H9 (cell line): ENCODE measurements at regions not wholly inside any gene's neighbourhood (a gene's known extent, or its start where the extent isn't known, plus 50 kb on each side); places are given as distances from the start of the nearest gene placed in this dataset.

Experiments used
- DNase-seq: peaks from one replicate; pipeline ENCODE4 v3.0.0-alpha.2; 2017
- H2AFZ ChIP-seq: one replicate; pipeline ENCODE4 v1.6.1; 2013; ENCODE audit warnings: mild to moderate bottlenecking, low read length, control low read depth, moderate library complexity
- H2AK5ac ChIP-seq: 2 replicates; pipeline ENCODE4 v1.6.1; 2013; ENCODE audit warnings: low read length, control low read depth, mixed read lengths; ENCODE audit not compliant: insufficient read length
- H2BK120ac ChIP-seq: one replicate; pipeline ENCODE4 v1.6.1; 2013; ENCODE audit warnings: low read depth, mild to moderate bottlenecking, low read length, control low read depth, inconsistent platforms; ENCODE audit not compliant: poor library complexity, severe bottlenecking
- H2BK12ac ChIP-seq: 2 replicates; pipeline ENCODE4 v1.6.1; 2013; ENCODE audit warnings: low read length, control low read depth, mixed read lengths, low read depth; ENCODE audit not compliant: insufficient read length
- H2BK15ac ChIP-seq: 2 replicates; pipeline ENCODE4 v1.6.1; 2013; ENCODE audit warnings: low read depth, low read length, control low read depth
- H2BK20ac ChIP-seq: one replicate; pipeline ENCODE4 v1.6.1; 2013; ENCODE audit warnings: low read depth, mild to moderate bottlenecking, low read length, control low read depth, inconsistent platforms; ENCODE audit not compliant: poor library complexity, severe bottlenecking
- H2BK5ac ChIP-seq: 2 replicates; pipeline ENCODE4 v1.6.1; 2013; ENCODE audit warnings: low read length, control low read depth, mixed read lengths; ENCODE audit not compliant: insufficient read length
- H3K14ac ChIP-seq: 2 replicates; pipeline ENCODE4 v1.6.1; 2013; ENCODE audit warnings: low read length, control low read depth; ENCODE audit not compliant: insufficient read depth
- H3K18ac ChIP-seq: 2 replicates; pipeline ENCODE4 v1.6.1; 2013; ENCODE audit warnings: low read depth, mild to moderate bottlenecking, mixed read lengths, low read length, control low read depth; ENCODE audit not compliant: insufficient read length
- H3K23ac ChIP-seq: 2 replicates; pipeline ENCODE4 v1.6.1; 2013; ENCODE audit warnings: low read length, control low read depth, mixed read lengths, low read depth; ENCODE audit not compliant: insufficient read length
- H3K23me2 ChIP-seq: 2 replicates; pipeline ENCODE4 v1.6.1; 2013; ENCODE audit warnings: low read depth, mild to moderate bottlenecking, mixed read lengths, low read length, control low read depth; ENCODE audit not compliant: insufficient read length, poor library complexity, severe bottlenecking
- H3K27ac ChIP-seq: 2 replicates; pipeline ENCODE4 v1.5.1; 2013; ENCODE audit warnings: low read length, control low read depth, mixed read lengths, low read depth; ENCODE audit not compliant: insufficient read length
- H3K27me3 ChIP-seq: 2 replicates; pipeline ENCODE4 v1.6.1; 2013; ENCODE audit warnings: low read length, control low read depth, inconsistent platforms; ENCODE audit not compliant: insufficient read depth
- H3K4ac ChIP-seq: 2 replicates; pipeline ENCODE4 v1.6.1; 2013; ENCODE audit warnings: low read depth, mild to moderate bottlenecking, control low read depth, inconsistent platforms, low read length, moderate library complexity
- H3K4me1 ChIP-seq: 2 replicates; pipeline ENCODE4 v1.6.1; 2013; ENCODE audit warnings: low read length, control low read depth, inconsistent platforms; ENCODE audit not compliant: insufficient read depth
- H3K4me2 ChIP-seq: 2 replicates; pipeline ENCODE4 v1.6.1; 2013; ENCODE audit warnings: low read length, control low read depth, mixed read lengths; ENCODE audit not compliant: insufficient read length, insufficient read depth
- H3K56ac ChIP-seq: 2 replicates; pipeline ENCODE4 v1.6.1; 2013; ENCODE audit warnings: low read depth, mild to moderate bottlenecking, mixed read lengths, low read length, control low read depth; ENCODE audit not compliant: insufficient read length
- H3K79me1 ChIP-seq: 2 replicates; pipeline ENCODE4 v1.6.1; 2013; ENCODE audit warnings: low read depth, mild to moderate bottlenecking, moderate library complexity, low read length, control low read depth, inconsistent platforms; ENCODE audit not compliant: insufficient read depth, poor library complexity, severe bottlenecking
- H3K79me2 ChIP-seq: 2 replicates; pipeline ENCODE4 v1.6.1; 2013; ENCODE audit warnings: low read length, control low read depth, inconsistent platforms; ENCODE audit not compliant: insufficient read depth
- H3K9ac ChIP-seq: 2 replicates; pipeline ENCODE4 v1.6.1; 2013; ENCODE audit warnings: low read length, control low read depth, mixed read lengths; ENCODE audit not compliant: insufficient read length; ENCODE audit errors: extremely low read depth
- H3K9me3 ChIP-seq: one replicate; pipeline ENCODE4 v1.6.1; 2013; ENCODE audit warnings: low read depth, low read length, inconsistent platforms; ENCODE audit not compliant: control insufficient read depth
- H3T11ph ChIP-seq: one replicate; pipeline ENCODE4 v1.6.1; 2013; ENCODE audit warnings: mild to moderate bottlenecking, low read length, control low read depth, inconsistent platforms
- H4K20me1 ChIP-seq: one replicate; pipeline ENCODE4 v1.6.1; 2013; ENCODE audit not compliant: control insufficient read depth, insufficient read length, insufficient read depth
- H4K5ac ChIP-seq: 2 replicates; pipeline ENCODE4 v1.6.1; 2013; ENCODE audit warnings: low read depth, mild to moderate bottlenecking, mixed read lengths, low read length, control low read depth; ENCODE audit not compliant: insufficient read length
- H4K8ac ChIP-seq: replicated peaks from 2 replicates; pipeline ENCODE4 v1.6.1; 2013; ENCODE audit warnings: low read length, control low read depth, mixed read lengths, low read depth; ENCODE audit not compliant: insufficient read length
- H4K91ac ChIP-seq: 2 replicates; pipeline ENCODE4 v1.6.1; 2013; ENCODE audit warnings: low read depth, mild to moderate bottlenecking, moderate library complexity, mixed read lengths, low read length, control low read depth; ENCODE audit not compliant: insufficient read length
- H3K27ac Mint-ChIP-seq, 3 experiments: 2 replicates in 2 of 3; 3 replicates in 1 of 3; pipeline ENCODE4 v1.8.0; 2020 to 2021; ENCODE audit warnings: mixed read lengths in 3 of 3, mild to moderate bottlenecking in 1 of 3, moderate library complexity in 1 of 3
- H3K27me3 Mint-ChIP-seq: 2 replicates; pipeline ENCODE4 v1.8.0; 2021; ENCODE audit warnings: low read depth, mild to moderate bottlenecking, moderate library complexity, mixed read lengths
- H3K36me3 Mint-ChIP-seq, 3 experiments: 2 replicates in 2 of 3; 3 replicates in 1 of 3; pipeline ENCODE4 v1.8.0; 2020 to 2021; ENCODE audit warnings: low read depth in 3 of 3, mixed read lengths in 3 of 3; ENCODE audit not compliant: insufficient read depth in 1 of 3
- H3K4me1 Mint-ChIP-seq, 2 experiments: 2 replicates each; pipeline ENCODE4 v1.8.0; 2020; ENCODE audit warnings: mixed read lengths in 2 of 2
- H3K4me3 Mint-ChIP-seq, 2 experiments: 2 replicates in 1 of 2; 3 replicates in 1 of 2; pipeline ENCODE4 v1.8.0; 2020 to 2021; ENCODE audit warnings: mild to moderate bottlenecking in 2 of 2, mixed read lengths in 2 of 2, moderate library complexity in 1 of 2
- H3K9me3 Mint-ChIP-seq, 2 experiments: 2 replicates in 1 of 2; 3 replicates in 1 of 2; pipeline ENCODE4 v1.8.0; 2020; ENCODE audit warnings: mild to moderate bottlenecking in 2 of 2, mixed read lengths in 2 of 2, moderate library complexity in 1 of 2
- WGBS: extraction: QIAGEN DNeasy Blood & Tissue Kit; methylation state at CpG from one replicate; pipeline ENCODE4 v1.1.7; 2013; ENCODE audit warnings: missing lambda C conversion rate, low lambda C conversion rate, mixed read lengths; ENCODE audit not compliant: insufficient read length; ENCODE audit errors: extremely low coverage; 5-methylcytosine and 5-hydroxymethylcytosine counted together
- TF ChIP-seq, protein P1 (sequence below): fragments of 200-600 bp; sonication (generic); conservative IDR thresholded peaks from 3 replicates; pipeline ENCODE4 v1.8.0; 2021; ENCODE audit warnings: antibody characterized with exemption, mild to moderate bottlenecking

DNA sequence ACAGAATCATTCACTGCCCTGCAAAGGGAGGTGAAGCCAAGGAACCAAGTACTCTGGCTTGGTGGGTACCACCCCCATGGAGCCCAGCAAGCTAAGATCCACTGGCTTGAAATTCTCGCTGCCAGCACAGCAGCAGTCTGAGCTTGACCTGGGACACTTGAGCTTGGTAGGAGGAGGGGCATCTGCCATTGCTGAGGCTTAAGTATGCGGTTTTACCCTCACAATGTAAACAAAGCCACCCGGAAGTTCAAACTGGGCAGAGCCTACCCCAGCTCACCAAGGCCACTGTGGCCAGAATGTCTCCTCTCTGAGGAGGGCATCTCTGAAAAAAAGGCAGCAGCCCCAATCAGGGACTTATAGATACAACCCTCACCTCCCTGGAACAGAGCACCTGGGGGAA lies 1050.0 kb upstream of the GHITM start:
- H2BK120ac ChIP-seq = no peak overlapping the region
- H3K23me2 ChIP-seq = no peaks in the 10 kb centered on the region
- no peaks in the 10 kb centered on the region for H3K9me3 ChIP-seq
- no peaks in the 10 kb centered on the region for H3K79me1 ChIP-seq
- H4K5ac ChIP-seq = no peak overlapping the region
- TF ChIP-seq, protein P1, sequence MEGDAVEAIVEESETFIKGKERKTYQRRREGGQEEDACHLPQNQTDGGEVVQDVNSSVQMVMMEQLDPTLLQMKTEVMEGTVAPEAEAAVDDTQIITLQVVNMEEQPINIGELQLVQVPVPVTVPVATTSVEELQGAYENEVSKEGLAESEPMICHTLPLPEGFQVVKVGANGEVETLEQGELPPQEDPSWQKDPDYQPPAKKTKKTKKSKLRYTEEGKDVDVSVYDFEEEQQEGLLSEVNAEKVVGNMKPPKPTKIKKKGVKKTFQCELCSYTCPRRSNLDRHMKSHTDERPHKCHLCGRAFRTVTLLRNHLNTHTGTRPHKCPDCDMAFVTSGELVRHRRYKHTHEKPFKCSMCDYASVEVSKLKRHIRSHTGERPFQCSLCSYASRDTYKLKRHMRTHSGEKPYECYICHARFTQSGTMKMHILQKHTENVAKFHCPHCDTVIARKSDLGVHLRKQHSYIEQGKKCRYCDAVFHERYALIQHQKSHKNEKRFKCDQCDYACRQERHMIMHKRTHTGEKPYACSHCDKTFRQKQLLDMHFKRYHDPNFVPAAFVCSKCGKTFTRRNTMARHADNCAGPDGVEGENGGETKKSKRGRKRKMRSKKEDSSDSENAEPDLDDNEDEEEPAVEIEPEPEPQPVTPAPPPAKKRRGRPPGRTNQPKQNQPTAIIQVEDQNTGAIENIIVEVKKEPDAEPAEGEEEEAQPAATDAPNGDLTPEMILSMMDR = no peak
- H2BK5ac ChIP-seq = no peak overlapping the region
- no peak overlapping the region for H4K8ac ChIP-seq
- H2BK12ac ChIP-seq = no peak overlapping the region
- no peak overlapping the region for H3K14ac ChIP-seq
- no peak overlapping the region for H3K4me3 Mint-ChIP-seq
- H3K36me3 Mint-ChIP-seq = no peaks in the 10 kb centered on the region; a peak in 3 of 7 replicates
- H3K4ac ChIP-seq = no peak overlapping the region
- H3K23ac ChIP-seq = no peak overlapping the region
- peaks cover 2 to 11% of the 10 kb centered on the region in 2 experiments; a peak in 2 of 4 replicates for H3K4me1 Mint-ChIP-seq
- no peak for DNase-seq
- H3K27ac ChIP-seq = no peak overlapping the region
- H3K27me3 ChIP-seq = no peaks in the 10 kb centered on the region
- H3K27ac Mint-ChIP-seq = no peak overlapping the region
- no peak overlapping the region for H2BK15ac ChIP-seq
- H2AK5ac ChIP-seq = no peak overlapping the region
- H3K27me3 Mint-ChIP-seq = no peaks in the 10 kb centered on the region
- H2AFZ ChIP-seq = no peak overlapping the region
- no peak overlapping the region for H3K9ac ChIP-seq
- H3K79me2 ChIP-seq = no peaks in the 10 kb centered on the region
- no peak overlapping the region for H3K18ac ChIP-seq
- H3K9me3 Mint-ChIP-seq = peaks cover 0 to 5% of the 10 kb centered on the region in 2 experiments; a peak in 2 of 5 replicates
- H2BK20ac ChIP-seq = no peak overlapping the region
- no peak overlapping the region for H3K4me2 ChIP-seq
- no peaks in the 10 kb centered on the region for H4K20me1 ChIP-seq
- WGBS = no CpG with 5 or more reads among the region's 3 CpGs
- H3K56ac ChIP-seq = no peak overlapping the region
- no peaks in the 10 kb centered on the region for H3K4me1 ChIP-seq
- no peak overlapping the region for H4K91ac ChIP-seq
- H3T11ph ChIP-seq = no peak overlapping the region
